ENCODE measurements at regions not wholly inside any gene's neighbourhood (a gene's known extent, or its start where the extent isn't known, plus 50 kb on each side); places are given as distances from the start of the nearest gene placed in this dataset.

GRCh38 chr9:82538634-82539033 lies 524.3 kb downstream of the RASEF start (continued):
- TF ChIP-seq CLOCK (CRISPR knock-in tag; IDR thresholded peaks at IDR 0.05; ENCODE audit: borderline replicate concordance): no peak
- TF ChIP-seq ZNF699 (CRISPR knock-in tag; IDR thresholded peaks at IDR 0.05; ENCODE audit: insufficient replicate concordance): no peak
- no peak for TF ChIP-seq PHB2 (IDR thresholded peaks at IDR 0.05; ENCODE audit: low read depth)
- no peak for TF ChIP-seq CTCFL (IDR thresholded peaks at IDR 0.05; ENCODE audit: borderline replicate concordance, insufficient read depth, low read depth, low read length, poor library complexity, severe bottlenecking)
- no peak for TF ChIP-seq C11orf30 (IDR thresholded peaks at IDR 0.05; ENCODE audit: low read depth)
- TF ChIP-seq FOXK2 (conservative IDR thresholded peaks at IDR 0.05 in 1 of 2, IDR thresholded peaks at IDR 0.05 in 1 of 2; ENCODE audit: low read depth in 2 of 2): no peak
- TF ChIP-seq MED1 (CRISPR knock-in tag; IDR thresholded peaks at IDR 0.05; ENCODE audit: borderline replicate concordance): no peak

Data from K562 (cell line).